Cardiac fibroblast (primary cell): ENCODE measurements at regions not wholly inside any gene's neighbourhood (a gene's known extent, or its start where the extent isn't known, plus 50 kb on each side); places are given as distances from the start of the nearest gene placed in this dataset.

Experiments
- DNase-seq, 2 donors: peaks; one replicate each; pipeline versions ENCODE4 v3.0.0 to v3.0.0-alpha.2; 2010; ENCODE audit warnings: low read depth in 2 of 2
- H3K4me3 ChIP-seq, 2 donors: replicated peaks in 1 of 2; 1 replicate in 1 of 2; 2 replicates in 1 of 2; pipeline ENCODE4 v1.5.1; 2011; ENCODE audit warnings: low read depth in 2 of 2, low read length in 2 of 2, mild to moderate bottlenecking in 2 of 2, moderate library complexity in 1 of 2
- TF ChIP-seq, protein P1 (sequence below): IDR thresholded peaks from one replicate; pipeline ENCODE4 v1.5.1; 2011; ENCODE audit warnings: low read depth, mild to moderate bottlenecking, low read length, inconsistent platforms

GRCh38 chr1:86235852-86236251 lies 79.3 kb upstream of the COL24A1 start:
- TF ChIP-seq, protein P1, sequence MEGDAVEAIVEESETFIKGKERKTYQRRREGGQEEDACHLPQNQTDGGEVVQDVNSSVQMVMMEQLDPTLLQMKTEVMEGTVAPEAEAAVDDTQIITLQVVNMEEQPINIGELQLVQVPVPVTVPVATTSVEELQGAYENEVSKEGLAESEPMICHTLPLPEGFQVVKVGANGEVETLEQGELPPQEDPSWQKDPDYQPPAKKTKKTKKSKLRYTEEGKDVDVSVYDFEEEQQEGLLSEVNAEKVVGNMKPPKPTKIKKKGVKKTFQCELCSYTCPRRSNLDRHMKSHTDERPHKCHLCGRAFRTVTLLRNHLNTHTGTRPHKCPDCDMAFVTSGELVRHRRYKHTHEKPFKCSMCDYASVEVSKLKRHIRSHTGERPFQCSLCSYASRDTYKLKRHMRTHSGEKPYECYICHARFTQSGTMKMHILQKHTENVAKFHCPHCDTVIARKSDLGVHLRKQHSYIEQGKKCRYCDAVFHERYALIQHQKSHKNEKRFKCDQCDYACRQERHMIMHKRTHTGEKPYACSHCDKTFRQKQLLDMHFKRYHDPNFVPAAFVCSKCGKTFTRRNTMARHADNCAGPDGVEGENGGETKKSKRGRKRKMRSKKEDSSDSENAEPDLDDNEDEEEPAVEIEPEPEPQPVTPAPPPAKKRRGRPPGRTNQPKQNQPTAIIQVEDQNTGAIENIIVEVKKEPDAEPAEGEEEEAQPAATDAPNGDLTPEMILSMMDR = no peak
- no peak for DNase-seq
- no peak overlapping the region for H3K4me3 ChIP-seq

DNA sequence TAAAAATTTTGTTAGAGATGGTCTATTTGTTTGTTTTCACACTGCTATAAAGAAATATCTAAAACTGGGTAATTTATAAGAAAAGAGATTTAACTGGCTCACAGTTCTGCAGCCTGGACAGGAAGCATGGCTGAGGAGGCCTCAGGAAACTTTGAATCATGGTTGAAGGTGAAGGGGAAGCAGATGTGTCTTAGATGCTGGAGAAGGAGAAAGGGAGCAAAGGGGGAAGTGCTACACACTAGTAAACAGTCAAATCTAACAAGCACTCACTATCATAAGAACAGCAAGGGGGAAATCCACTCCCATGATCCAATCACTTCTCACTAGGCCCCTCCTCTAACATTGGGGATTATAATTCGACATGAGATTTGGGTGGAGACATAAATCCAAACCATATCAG lies 76.8 kb upstream of the COL24A1 start:
- TF ChIP-seq, protein P1 = no peak
- H3K4me3 ChIP-seq = no peak overlapping the region
- no peak for DNase-seq

DNA sequence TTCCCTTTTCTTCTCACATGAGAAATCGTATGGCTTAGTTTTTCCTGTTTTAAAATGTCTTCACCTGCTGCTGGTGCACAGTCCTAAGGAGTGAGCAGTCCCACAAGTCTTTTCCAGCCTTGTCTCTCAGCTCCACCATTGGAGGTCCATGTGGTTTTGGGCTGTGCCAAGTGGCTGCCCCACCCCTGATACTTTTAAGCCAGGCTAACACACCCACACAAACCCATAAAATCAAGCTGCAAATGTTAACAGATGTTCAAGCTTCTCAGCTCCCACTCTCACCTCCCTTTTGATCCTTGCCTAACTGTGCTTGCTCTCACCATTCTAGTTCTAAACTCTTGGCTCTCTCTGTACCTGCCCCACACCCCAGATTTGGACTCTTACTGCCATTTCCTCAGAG lies 74.5 kb upstream of the COL24A1 start:
- no peak overlapping the region for H3K4me3 ChIP-seq
- TF ChIP-seq, protein P1 = no peak
- DNase-seq = no peak

GRCh38 chr1:86229405-86229975 lies 72.9 kb upstream of the COL24A1 start:
- TF ChIP-seq, protein P1 = no peak
- H3K4me3 ChIP-seq = no peak overlapping the region
- DNase-seq = no peak

GRCh38 chr1:86228546-86228945 lies 72.0 kb upstream of the COL24A1 start:
- no peak overlapping the region for H3K4me3 ChIP-seq
- no peak for DNase-seq
- TF ChIP-seq, protein P1 = no peak

DNA sequence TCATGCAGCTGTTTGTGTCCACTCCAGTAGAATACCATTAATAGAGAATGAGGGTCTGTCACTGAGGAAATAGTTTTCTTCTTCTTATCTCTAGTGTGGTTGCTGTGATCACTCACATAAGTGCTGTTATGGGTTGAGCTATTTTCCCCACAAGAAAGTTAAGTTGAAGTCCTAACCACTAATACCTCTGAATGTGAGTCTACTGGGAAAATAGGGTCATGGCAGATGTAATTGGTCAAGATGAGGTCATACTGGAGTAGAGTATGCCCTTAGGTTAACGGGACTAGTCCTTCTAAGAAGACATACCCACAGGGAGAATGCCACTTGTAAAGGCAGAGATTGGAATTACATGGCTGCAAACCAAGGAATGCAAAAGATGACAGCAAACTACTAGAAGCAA lies 70.5 kb upstream of the COL24A1 start:
- TF ChIP-seq, protein P1 = no peak
- DNase-seq = peak in 1 of 2 donors; percentile 43
- H3K4me3 ChIP-seq = no peak overlapping the region

- no peak for DNase-seq
- TF ChIP-seq, protein P1 = no peak
- no peak overlapping the region for H3K4me3 ChIP-seq
Observed at GRCh38 chr1:86226204-86226603, 69.6 kb upstream of the COL24A1 start.
